GM21717 (cell line): ENCODE measurements at regions not wholly inside any gene's neighbourhood (a gene's known extent, or its start where the extent isn't known, plus 50 kb on each side); places are given as distances from the start of the nearest gene placed in this dataset.
"Not testable (repeated sequence)": the region's sequence is repeated elsewhere in the genome, so short reads cannot be mapped to it uniquely, and the experiment has no call there.

Source experiments
- ATAC-seq: cut with Tn5 transposase; IDR thresholded peaks from one replicate; pipeline ENCODE4 v1.9.1; 2021; ENCODE audit warnings: mild to moderate bottlenecking, moderate library complexity; ENCODE audit not compliant: unreplicated experiment

GRCh38 chr1:88474555-88475304 is 209.3 kb upstream of the PKN2 start:
- ATAC-seq, result no peak

GRCh38 chr1:88484881-88485280 is 199.2 kb upstream of the PKN2 start:
- no peak for ATAC-seq

DNA sequence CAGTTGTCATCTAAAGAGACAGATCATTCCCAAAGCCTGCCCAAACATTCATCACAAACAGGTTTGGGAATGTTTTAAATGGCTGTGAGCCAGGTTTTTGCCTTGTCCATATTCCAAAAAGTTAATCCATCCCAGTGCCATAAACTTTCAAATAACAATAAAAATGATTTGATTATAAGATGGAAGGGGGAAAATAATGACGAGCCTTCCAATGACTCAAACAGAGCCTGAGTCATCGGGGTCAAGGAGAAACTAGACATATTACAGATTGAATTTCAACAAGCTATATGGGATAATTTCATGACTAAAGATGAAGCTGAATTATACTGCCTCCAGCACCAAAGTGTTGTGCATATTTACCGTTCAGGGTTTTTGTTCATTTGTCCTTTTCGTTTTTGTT is 195.8 kb upstream of the PKN2 start:
- ATAC-seq, result no peak

DNA sequence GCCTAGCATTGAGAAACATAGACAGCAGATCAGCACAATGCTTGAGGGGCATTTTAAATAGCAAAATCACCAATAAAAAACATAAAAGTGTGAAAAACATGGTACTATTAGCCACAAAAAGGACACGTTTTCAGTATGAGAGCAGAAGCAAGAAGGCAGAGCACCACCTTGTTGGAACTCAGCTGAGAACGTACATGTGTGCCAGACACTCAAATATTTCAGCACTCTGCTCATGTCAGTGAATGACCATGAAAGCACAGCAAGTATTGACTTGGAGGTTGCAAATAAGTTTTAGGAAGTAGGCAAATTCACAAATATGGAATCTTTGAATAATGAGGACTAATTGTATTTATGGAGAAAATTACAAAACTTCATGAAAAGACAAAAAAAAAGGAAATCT is 193.4 kb upstream of the PKN2 start:
- no peak for ATAC-seq

GRCh38 chr1:88499671-88500070 is 184.4 kb upstream of the PKN2 start:
- ATAC-seq, result no peak

- no peak for ATAC-seq
These were observed 181.2 kb upstream of the PKN2 start for GRCh38 chr1:88502886-88503285.

GRCh38 chr1:88503646-88504045 is 180.4 kb upstream of the PKN2 start:
- no peak for ATAC-seq

DNA sequence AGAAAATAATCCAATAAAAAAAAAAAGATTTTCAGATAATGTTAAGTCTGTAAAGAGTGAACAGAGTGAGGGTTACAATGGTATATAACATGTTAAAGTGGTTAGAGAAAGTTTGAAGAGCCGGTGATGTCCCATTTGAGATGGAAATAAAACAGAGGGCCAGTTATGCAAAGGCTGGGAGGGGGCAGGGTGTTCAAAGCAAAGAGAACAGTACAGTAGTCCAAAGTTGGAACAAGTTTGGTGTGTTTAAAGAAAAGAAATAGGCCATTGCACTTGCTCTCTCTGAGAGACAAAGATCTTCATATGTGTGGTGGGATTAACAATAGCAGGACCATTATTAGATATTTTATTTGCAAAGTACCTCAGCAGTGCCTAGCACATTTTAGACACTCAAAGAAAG is 179.5 kb upstream of the PKN2 start:
- ATAC-seq, result no peak

DNA sequence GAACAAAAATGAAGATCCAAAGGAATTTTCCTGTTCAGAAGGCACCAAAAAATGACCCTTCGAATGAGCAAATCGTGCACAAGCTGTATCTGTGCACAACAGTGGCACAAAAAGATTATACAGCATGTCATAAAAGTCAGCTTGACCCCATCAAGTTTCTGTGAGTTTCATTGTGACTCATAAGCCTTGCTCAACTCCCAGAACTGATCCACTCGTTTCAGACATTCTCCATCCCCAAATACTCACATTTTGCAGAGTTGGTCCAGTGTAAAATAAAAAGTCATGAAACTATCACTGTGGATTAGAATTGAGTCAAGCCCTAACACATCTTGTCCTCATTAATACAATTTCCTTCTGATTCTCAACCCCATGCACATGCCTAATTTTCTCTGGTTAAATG is 174.7 kb upstream of the PKN2 start:
- ATAC-seq, result no peak

DNA sequence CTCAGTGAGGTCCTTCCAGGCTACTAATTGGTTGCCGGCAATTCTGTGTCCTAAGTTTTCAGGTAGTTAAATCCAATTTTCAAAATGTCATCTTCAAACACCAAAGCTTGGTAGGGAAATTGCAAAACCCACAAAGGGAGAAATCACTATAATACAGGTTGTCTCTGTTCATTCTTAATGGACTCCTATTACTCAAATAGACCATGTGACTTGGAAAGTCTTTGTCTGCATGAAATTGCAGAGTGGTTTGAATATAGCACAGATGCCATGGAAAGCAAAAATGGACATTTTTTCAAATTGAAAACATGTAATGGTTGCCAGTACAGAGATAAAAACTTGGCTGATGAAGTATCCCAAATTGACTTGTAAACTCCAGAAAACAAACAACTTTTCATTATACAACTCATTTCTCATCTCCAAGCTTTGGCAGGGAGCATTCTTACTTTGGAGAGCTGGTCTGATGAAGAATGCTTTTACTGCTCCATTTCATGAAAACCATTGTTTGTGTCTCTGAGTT is 169.5 kb upstream of the PKN2 start:
- no peak for ATAC-seq

DNA sequence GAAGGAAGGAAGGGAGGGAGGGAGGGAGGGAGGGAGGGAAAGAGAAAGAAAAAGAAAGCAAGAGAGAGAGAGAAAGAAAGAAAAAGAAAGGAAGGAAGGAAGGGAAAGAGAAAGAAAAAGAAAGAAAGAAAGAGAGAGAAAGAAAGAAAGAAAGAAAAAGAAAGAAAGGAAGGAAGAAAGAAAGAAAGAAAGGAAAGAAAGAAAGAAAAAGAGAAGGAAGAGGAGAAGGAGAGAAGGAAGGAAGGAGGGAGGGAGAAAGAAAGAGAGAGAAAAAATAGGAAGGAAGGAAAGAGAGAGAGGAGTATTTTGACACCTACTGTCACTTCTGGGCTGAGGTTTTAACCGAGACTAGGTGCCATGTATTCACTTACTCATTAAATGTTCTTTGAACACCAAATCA is 166.6 kb upstream of the PKN2 start:
- ATAC-seq, result not testable (repeated sequence)

DNA sequence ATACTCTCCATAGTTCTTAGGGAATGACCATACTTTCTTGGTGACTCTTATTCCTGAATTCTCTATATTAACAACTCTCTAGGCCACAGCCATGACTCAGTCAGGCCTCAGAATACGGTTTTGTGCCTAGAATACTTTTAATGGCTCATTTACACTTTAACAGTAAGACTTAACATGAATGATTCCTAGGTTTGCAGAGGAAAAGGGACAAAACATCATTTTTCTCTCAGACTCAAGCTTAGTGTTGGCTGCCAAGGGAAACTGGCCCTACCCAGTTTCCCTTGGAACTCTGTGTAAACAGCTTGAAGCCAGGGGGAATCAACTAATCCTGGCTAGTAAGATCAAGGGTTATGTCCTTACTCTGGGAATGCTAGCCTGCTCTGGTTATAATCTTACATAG is 164.9 kb upstream of the PKN2 start:
- no peak for ATAC-seq

- no peak for ATAC-seq
These were observed 160.1 kb upstream of the PKN2 start for GRCh38 chr1:88523854-88524528.

- no peak for ATAC-seq
These were observed 157.6 kb upstream of the PKN2 start for GRCh38 chr1:88526456-88526855.

DNA sequence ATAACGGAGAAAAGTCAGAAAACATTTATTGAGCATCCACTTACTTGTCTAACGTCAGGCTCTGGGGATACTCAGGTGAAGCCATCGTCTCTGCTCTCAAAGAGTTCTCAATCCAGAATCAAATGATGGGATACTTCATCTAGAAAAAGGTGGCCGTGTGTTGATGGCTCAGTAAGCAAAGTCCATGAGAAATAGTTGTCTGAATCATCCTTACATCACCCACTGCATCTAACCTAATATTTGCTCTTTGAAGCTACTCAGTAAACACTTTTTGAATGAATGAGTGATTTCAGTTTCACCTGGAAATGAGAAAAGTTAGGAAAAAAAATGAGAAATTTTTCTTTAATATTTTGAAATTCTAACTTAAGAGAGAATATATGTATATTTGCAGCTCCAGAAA is 155.3 kb upstream of the PKN2 start:
- no peak for ATAC-seq

- no peak for ATAC-seq
These were observed 154.5 kb upstream of the PKN2 start for GRCh38 chr1:88529581-88529980.

DNA sequence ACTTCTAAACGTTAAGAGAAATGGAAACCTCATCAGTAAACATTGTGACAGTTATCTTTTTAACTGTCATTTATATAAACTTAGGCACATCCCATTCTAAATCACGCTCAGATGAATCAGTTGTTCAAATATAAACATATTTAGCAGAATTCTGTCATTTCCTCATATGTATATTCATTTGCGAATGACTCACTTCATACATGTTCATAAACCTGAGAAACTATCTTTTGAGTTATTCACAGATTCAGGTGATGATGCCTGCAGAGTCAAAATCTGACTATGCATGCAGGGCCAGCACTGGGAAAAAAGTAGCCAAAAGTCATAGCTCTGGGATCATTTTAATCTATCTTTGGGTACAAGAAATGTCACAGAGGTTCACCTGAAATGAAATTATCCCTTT is 153.8 kb upstream of the PKN2 start:
- no peak for ATAC-seq

DNA sequence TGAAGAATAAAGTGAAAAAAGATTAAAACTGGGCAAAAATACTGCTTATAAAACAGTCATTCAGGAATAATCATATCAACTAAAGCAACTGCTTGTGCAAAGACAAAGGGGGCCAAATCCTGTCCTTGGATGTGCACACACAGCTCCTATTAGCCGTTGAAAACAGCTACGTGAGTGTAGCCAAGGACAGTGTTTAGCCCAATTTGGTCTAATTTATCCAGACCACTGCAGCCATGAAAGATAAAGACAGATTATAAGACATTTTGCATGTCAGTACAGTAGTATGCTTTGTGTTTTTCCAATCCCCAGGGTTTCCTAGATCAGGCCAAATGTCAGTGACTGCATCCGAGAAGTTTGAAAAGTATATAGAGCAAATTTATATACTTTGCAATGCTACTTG is 146.3 kb upstream of the PKN2 start:
- no peak for ATAC-seq

- no peak for ATAC-seq
These were observed 145.7 kb upstream of the PKN2 start for GRCh38 chr1:88538222-88538899.

DNA sequence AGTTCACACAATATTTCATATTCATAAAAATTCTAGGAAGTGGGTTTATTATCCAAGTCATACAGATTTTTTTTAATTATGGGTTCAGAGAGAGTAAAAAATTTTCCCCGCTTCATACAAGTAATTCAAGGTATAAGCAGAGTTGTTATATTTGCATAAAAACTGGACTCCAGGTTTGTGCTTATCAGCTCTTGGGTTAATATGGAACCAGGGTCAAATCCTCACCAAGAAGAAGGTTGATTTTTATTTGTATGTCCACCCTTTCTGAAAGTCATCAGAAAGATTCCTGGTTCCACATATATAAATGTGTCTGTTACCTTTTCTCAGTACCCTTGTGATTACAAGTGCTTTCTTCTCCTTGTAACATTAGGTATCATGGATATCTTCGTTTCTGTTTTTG is 143.8 kb upstream of the PKN2 start:
- no peak for ATAC-seq

GRCh38 chr1:88541596-88541995 is 142.5 kb upstream of the PKN2 start:
- ATAC-seq, result no peak

- no peak for ATAC-seq
These were observed 139.9 kb upstream of the PKN2 start for GRCh38 chr1:88544195-88544594.
